ENCODE measurements at regions not wholly inside any gene's neighbourhood (a gene's known extent, or its start where the extent isn't known, plus 50 kb on each side); places are given as distances from the start of the nearest gene placed in this dataset.

DNA sequence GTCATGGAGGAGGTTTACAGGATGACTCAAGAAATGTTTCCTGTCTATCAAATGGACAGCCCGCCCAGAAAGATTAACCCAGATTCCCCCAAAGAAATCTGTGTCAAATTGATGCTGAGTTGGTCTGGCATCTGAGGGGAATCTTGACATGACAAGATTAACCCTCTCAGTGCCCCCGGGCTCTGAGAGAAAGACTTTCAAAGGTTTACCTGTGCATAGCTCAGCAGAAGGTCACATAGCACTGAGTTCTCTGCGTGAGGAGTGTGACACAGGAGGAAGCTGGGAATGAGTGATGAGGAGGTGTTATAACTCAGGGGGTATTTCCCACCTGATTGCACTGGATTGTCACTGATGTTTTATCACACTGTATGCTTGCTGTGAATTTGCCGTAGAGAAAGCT is 601.2 kb downstream of the DHX35 start:
- DNase-seq (ENCODE audit: insufficient read length, low spot score, missing footprints) = no peak
- Histone ChIP-seq H3K4me3 (ENCODE audit: insufficient read depth, low read length) (no peak overlapping the region), H3K36me3 (ENCODE audit: insufficient read depth, low read length) (no peaks in the 10 kb centered on the region), H3K79me2 (ENCODE audit: insufficient read depth, low read length) (no peaks in the 10 kb centered on the region), H3K9me3 (ENCODE audit: low read depth, low read length) (no peaks in the 10 kb centered on the region), H2AFZ (ENCODE audit: low read length) (no peak overlapping the region), H4K20me1 (ENCODE audit: insufficient read depth, low read length) (no peaks in the 10 kb centered on the region), H3K4me1 (ENCODE audit: insufficient read depth, low read length) (no peaks in the 10 kb centered on the region), H3K27me3 (ENCODE audit: insufficient read depth, low read length) (no peaks in the 10 kb centered on the region), H3K4me2 (ENCODE audit: insufficient read depth, low read length) (no peak overlapping the region), H3K27ac (ENCODE audit: low read depth, low read length) (no peak overlapping the region)
- TF ChIP-seq, protein P1, sequence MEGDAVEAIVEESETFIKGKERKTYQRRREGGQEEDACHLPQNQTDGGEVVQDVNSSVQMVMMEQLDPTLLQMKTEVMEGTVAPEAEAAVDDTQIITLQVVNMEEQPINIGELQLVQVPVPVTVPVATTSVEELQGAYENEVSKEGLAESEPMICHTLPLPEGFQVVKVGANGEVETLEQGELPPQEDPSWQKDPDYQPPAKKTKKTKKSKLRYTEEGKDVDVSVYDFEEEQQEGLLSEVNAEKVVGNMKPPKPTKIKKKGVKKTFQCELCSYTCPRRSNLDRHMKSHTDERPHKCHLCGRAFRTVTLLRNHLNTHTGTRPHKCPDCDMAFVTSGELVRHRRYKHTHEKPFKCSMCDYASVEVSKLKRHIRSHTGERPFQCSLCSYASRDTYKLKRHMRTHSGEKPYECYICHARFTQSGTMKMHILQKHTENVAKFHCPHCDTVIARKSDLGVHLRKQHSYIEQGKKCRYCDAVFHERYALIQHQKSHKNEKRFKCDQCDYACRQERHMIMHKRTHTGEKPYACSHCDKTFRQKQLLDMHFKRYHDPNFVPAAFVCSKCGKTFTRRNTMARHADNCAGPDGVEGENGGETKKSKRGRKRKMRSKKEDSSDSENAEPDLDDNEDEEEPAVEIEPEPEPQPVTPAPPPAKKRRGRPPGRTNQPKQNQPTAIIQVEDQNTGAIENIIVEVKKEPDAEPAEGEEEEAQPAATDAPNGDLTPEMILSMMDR (IDR thresholded peaks at IDR 0.05; ENCODE audit: extremely low read depth, low read depth, low read length) = no peak

DNA sequence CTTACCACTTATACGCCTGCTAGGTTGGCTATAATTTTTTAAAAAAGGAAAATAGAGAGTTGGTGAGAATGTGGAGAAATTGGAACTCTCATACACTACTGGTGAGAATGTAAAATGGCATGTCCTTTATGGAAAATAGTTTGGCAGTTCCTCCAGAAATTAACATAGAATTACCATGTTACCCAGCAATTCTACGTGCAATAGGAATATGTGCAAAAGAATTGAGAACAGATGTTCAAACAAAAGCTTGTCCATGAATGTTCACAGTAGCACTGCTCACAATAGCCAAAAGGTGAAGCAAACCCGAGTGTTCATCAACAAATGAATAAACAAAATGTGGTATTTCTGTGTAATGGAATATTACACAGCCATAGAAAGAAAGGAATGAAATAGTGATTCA is 592.2 kb downstream of the DHX35 start:
- no peak overlapping the region for H3K4me3 ChIP-seq (ENCODE audit: insufficient read depth, low read length)
- no peaks in the 10 kb centered on the region for H3K4me1 ChIP-seq (ENCODE audit: insufficient read depth, low read length)
- H3K9me3 ChIP-seq (ENCODE audit: low read depth, low read length) = no peaks in the 10 kb centered on the region
- no peaks in the 10 kb centered on the region for H3K36me3 ChIP-seq (ENCODE audit: insufficient read depth, low read length)
- no peak overlapping the region for H3K4me2 ChIP-seq (ENCODE audit: insufficient read depth, low read length)
- H3K79me2 ChIP-seq (ENCODE audit: insufficient read depth, low read length) = no peaks in the 10 kb centered on the region
- H3K27ac ChIP-seq (ENCODE audit: low read depth, low read length) = no peak overlapping the region
- TF ChIP-seq, protein P1 (IDR thresholded peaks at IDR 0.05; ENCODE audit: extremely low read depth, low read depth, low read length) = no peak
- no peaks in the 10 kb centered on the region for H4K20me1 ChIP-seq (ENCODE audit: insufficient read depth, low read length)
- H3K27me3 ChIP-seq (ENCODE audit: insufficient read depth, low read length) = no peaks in the 10 kb centered on the region
- no peak overlapping the region for H2AFZ ChIP-seq (ENCODE audit: low read length)
- DNase-seq (ENCODE audit: insufficient read length, low spot score, missing footprints) = no peak

DNA sequence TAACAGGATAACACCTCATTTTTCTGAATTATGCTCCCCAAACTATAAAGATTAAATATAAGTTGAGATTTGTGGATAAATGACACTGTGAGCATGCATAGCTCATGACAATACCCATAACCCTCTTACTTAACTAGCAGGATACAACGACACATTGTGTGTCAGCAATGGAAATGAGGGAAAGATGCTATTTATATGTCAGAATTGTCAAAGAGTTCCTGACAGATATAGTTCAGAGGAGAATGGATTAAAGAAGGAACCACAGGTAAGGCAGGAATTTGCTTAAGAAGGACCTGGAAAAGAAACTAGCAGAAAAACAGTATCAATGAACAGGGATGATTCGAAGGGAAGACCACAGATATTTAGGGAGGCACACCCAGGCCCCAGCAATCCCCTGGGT is 591.0 kb downstream of the DHX35 start:
- H3K27ac ChIP-seq (ENCODE audit: low read depth, low read length) = no peak overlapping the region
- no peaks in the 10 kb centered on the region for H3K27me3 ChIP-seq (ENCODE audit: insufficient read depth, low read length)
- DNase-seq (ENCODE audit: insufficient read length, low spot score, missing footprints) = no peak
- no peak overlapping the region for H3K4me3 ChIP-seq (ENCODE audit: insufficient read depth, low read length)
- H3K36me3 ChIP-seq (ENCODE audit: insufficient read depth, low read length) = no peaks in the 10 kb centered on the region
- H3K79me2 ChIP-seq (ENCODE audit: insufficient read depth, low read length) = no peaks in the 10 kb centered on the region
- no peak overlapping the region for H3K4me2 ChIP-seq (ENCODE audit: insufficient read depth, low read length)
- TF ChIP-seq, protein P1 (IDR thresholded peaks at IDR 0.05; ENCODE audit: extremely low read depth, low read depth, low read length) = no peak
- H3K9me3 ChIP-seq (ENCODE audit: low read depth, low read length) = no peaks in the 10 kb centered on the region
- H3K4me1 ChIP-seq (ENCODE audit: insufficient read depth, low read length) = no peaks in the 10 kb centered on the region
- H4K20me1 ChIP-seq (ENCODE audit: insufficient read depth, low read length) = no peaks in the 10 kb centered on the region
- no peak overlapping the region for H2AFZ ChIP-seq (ENCODE audit: low read length)

DNA sequence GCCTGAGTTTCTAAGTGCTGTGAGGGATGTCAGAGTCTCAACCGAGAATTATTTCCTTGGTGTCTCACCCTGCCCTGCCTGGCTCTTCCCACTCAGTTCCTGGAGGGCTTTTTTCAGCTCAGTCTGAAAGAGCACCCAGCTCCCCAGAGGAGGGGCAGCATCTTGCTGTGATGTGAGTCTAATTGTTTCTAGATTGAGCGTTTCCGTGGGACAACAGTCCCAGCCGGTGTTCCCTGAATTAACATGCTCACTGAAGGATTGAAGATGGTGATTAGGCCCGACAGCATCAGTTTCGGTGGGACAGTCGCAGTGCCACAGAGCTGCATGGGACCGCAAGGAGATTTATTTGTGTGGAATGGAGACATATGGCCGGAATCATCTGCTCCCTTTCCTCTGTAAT is 587.6 kb downstream of the DHX35 start:
- no peak for DNase-seq (ENCODE audit: insufficient read length, low spot score, missing footprints)
- H4K20me1 ChIP-seq (ENCODE audit: insufficient read depth, low read length) = no peaks in the 10 kb centered on the region
- no peaks in the 10 kb centered on the region for H3K79me2 ChIP-seq (ENCODE audit: insufficient read depth, low read length)
- H2AFZ ChIP-seq (ENCODE audit: low read length) = no peak overlapping the region
- no peak overlapping the region for H3K4me2 ChIP-seq (ENCODE audit: insufficient read depth, low read length)
- H3K4me1 ChIP-seq (ENCODE audit: insufficient read depth, low read length) = no peaks in the 10 kb centered on the region
- H3K4me3 ChIP-seq (ENCODE audit: insufficient read depth, low read length) = no peak overlapping the region
- H3K36me3 ChIP-seq (ENCODE audit: insufficient read depth, low read length) = no peaks in the 10 kb centered on the region
- no peaks in the 10 kb centered on the region for H3K27me3 ChIP-seq (ENCODE audit: insufficient read depth, low read length)
- TF ChIP-seq, protein P1 (IDR thresholded peaks at IDR 0.05; ENCODE audit: extremely low read depth, low read depth, low read length) = no peak
- H3K27ac ChIP-seq (ENCODE audit: low read depth, low read length) = no peak overlapping the region
- no peaks in the 10 kb centered on the region for H3K9me3 ChIP-seq (ENCODE audit: low read depth, low read length)
